ENCODE measurements at regions not wholly inside any gene's neighbourhood (a gene's known extent, or its start where the extent isn't known, plus 50 kb on each side); places are given as distances from the start of the nearest gene placed in this dataset.
"Not testable (repeated sequence)": the region's sequence is repeated elsewhere in the genome, so short reads cannot be mapped to it uniquely, and the experiment has no call there.

DNA sequence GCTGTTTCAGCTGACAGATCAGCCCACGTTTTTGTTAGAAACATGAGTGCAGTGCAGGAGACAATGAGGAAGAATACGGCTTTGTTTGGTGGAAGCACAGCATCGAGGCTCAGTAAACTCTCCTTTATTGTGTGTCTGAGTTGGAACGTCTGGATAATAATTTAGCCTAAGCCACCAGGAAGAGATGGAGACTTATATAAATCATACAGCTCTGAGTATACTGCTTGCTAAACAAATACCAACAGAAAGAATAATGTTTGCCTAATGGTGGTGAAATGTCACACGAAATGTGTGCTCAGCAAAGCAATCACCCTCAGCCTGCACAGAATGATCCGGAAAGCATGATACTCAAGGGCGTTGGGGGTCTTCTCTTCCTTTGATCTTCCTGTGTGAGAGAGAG lies 664.1 kb upstream of the ADARB2 start:
- DNase-seq (ENCODE audit: extremely low read depth in 1 of 2, low read depth in 1 of 2): no peak

DNA sequence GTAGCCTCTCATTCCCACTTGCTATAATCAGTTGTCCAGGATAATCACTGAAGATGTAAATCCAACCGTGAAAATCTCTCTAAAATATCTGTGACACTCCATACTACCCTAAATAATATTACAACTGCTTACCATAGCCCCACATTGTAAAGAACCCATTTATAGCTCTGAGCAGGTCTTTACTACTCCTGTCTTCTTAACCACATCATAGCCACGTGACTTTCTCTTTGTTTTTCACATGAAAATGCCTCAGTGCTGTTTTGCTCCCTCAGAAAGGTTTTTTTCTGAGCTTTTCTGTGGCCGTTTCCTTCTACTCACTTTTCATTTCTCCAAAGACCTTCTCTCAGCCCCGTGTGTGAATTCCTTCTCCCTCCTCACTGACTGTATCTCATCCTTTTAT lies 662.2 kb upstream of the ADARB2 start:
- DNase-seq (ENCODE audit: extremely low read depth in 1 of 2, low read depth in 1 of 2): no peak

DNA sequence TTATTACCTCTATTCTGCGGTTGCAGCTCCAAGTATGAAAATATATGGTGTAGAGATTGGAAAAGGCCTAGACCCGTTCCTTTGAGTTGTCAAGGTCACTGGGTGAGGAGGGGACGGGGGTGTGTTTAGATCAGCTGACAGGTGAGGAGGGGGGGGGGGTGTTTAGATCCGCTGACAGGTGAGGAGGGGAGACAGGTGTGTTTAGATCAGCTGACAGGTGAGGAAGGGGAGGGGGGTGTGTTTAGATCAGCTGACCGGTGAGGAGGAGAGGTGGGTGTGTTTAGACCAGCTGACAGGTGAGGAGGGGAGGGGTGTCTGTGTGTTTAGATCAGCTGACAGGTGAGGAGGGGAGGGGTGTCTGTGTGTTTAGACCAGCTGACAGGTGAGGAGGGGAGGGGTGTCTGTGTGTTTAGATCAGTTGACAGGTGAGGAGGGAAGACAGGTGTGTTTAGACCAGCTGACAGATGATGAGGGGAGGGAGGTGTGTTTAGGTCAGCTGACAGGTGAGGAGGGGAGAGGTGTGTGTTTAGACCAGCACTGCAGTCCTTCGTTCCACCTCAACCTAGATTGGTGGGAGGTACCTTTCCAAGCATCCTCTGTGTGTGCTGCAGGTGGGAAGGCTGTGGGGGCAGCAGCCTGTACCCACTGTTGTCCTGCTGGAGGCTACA lies 655.0 kb upstream of the ADARB2 start:
- no peak for DNase-seq (ENCODE audit: extremely low read depth in 1 of 2, low read depth in 1 of 2)

DNA sequence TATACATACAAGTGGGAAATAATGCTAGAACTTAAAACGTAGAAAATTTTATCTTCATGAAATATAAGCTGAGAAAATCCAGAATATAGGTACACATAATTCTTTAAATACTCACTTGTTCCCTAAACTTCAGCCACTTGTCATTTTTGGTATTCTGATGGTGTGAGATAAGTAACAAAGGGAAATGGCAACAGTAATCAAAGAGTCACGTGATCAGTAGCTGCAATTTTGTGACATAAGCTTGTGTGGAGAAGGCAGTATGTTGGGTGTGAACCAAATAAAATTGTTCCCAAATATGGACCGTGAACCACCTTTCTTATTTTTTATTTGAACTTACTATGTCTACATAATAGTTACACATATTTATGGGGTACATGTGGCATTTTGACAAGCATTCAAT lies 650.3 kb upstream of the ADARB2 start:
- DNase-seq (ENCODE audit: extremely low read depth in 1 of 2, low read depth in 1 of 2): no peak

DNA sequence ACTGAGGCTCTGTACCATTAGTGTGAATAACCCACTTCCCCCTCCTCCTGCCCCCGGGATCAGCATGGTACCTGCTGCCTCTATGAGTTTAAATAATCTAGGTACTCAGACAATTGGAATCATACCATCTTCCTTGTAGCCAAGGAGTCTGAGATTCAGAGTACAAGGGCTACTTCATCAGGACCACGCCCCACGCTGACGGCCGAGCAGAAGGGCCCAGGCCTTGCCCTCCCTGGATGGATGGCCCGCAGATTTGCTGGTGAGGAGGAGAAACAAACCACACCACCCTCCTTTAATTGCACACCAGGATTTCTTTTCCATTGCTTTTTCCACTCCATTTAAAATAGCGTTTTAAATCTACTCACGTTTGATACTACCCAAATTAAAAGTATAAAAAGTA lies 649.9 kb upstream of the ADARB2 start:
- DNase-seq (ENCODE audit: extremely low read depth in 1 of 2, low read depth in 1 of 2): no peak

DNA sequence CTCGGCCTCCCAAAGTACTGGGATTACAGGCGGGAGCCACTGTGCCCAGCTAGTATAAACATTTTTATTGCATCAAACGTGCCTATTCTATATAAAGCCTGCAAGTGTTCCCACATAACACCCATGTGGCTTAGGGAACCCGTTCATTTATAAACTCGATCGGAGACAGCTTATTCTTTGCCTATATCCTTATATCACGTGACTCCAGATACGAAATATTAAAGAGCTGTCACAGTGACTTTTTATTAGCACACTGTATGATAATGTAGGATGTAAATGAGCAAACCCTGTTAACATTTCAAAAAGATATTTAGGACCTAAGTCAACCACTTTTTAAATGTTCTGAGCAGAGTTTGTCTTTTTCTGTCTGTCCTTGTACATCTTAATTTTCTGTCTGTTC lies 642.9 kb upstream of the ADARB2 start:
- DNase-seq (ENCODE audit: extremely low read depth in 1 of 2, low read depth in 1 of 2): no peak

DNA sequence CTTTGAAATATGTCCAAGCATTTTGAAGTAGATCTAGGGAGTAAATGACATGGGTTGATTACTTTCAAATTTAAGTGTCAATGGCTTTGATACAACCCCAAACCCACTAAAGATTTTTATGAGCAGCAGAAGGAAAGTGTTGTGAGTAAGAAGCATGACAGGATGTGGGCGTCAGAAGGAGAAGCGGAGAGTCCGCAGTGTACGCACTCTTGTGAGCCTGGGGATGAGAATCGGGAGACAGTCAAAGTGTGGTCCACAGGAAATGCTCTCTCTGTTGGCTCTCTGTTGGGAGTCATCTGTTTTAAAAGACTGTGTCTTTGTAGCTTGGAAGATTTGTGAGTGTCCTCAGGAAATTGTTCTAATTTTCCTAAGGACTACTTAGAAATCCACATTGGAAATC lies 629.8 kb upstream of the ADARB2 start:
- DNase-seq (ENCODE audit: extremely low read depth in 1 of 2, low read depth in 1 of 2): no peak

DNA sequence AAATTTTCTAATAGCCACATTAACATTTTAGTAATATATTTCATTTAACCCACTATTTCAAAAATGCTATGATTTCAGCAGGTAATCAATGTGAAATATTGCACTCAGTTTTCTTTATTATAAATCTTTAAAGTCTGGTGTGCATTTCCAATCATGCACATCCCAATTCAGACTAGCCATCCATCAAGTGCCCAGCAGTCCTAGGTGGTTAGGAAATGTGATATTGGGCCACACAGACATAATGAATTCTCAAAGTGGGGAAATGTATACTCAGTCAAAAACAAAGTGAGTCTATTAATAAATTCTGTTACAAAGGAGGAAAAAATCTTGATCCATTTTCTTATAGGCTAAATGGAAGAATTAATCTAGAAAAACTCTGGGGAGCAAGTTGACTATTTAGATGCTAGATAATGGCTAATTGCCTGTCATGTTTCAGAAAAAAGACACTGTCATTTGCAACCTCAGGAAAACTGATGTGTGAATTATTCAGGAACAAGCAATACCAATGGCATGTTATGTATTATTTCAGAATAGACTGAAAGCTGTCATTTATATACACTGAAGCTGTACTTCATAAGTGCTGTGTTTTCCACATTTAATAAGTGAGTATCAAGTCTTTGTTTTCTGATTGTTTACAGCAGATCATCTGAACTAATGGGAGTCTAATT lies 629.1 kb upstream of the ADARB2 start:
- DNase-seq (ENCODE audit: extremely low read depth in 1 of 2, low read depth in 1 of 2): no peak

DNA sequence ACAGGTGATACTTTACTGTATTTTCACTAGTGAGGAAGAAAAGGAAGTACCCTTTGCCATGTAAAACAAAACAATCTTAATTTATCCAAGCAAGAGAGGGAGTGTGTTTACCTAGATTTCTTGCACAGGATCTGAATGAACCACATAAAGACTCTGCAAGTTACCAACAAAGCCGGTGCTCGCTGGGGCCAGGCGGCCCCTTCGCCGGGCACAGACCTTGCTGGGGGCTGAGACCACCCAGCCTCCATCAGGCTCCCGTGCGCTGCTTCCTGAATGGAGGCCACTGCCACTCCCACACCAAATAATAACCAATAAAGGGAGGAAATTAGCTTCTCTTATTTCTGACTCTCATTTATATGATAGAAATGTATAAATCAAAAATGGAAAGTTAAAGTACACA lies 625.0 kb upstream of the ADARB2 start:
- no peak for DNase-seq (ENCODE audit: extremely low read depth in 1 of 2, low read depth in 1 of 2)

DNA sequence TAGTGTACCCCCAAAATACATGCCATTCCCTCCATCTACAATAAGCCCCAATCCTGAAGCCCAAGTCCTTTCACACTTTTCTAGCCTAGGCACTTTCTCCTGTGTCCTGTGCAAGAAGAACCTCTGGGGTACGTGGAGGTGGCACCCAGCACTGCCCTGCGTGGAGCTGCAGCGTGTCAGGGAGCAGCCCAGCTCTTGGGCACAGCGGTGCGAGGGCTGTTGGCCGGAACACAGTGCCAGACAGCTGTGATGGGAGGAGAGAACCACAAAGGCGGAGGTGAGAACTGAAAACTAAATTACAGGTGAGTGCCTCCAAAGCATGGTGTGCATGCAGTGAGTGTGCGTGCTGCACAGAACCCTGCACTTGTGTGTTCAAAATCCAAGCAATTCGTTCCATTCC lies 621.3 kb upstream of the ADARB2 start:
- no peak for DNase-seq (ENCODE audit: extremely low read depth in 1 of 2, low read depth in 1 of 2)

DNA sequence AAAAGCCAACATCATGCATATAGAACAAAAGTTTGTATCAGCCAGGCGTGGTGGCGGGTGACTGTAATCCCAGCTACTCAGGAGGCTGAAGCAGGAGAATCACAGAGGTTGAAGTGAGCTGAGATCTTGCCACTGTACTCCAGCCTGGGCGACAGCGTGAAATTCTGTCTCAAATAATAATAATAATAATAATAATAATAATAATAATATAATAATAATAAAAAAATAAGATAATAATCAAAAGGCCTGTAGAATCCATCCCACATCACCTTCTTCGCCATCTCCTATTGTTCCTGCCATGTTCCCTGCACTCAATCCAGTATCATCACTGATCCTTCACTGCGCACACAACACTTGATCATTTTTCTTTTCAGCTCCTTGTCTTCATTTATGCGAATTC lies 619.3 kb upstream of the ADARB2 start:
- DNase-seq (ENCODE audit: extremely low read depth in 1 of 2, low read depth in 1 of 2): no peak

DNA sequence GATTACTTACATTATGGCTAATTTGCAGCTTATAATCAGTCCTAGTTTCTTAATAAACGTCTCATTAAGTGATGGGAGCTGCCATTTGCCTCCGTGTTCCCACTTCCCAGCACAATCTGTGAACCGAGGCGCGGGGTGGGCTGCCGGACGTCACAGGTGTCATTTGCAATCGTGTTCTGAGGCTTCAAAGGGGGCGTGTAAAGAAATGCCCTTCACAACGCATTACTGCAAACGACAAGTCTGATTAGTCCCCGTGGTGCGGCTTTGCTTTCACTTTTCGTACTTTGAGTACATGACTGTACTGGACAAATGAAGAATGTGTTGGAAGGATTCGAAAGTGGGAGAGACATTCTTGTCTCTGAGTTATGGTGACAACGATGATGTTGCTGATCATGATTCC lies 614.2 kb upstream of the ADARB2 start:
- DNase-seq (ENCODE audit: extremely low read depth in 1 of 2, low read depth in 1 of 2): no peak

DNA sequence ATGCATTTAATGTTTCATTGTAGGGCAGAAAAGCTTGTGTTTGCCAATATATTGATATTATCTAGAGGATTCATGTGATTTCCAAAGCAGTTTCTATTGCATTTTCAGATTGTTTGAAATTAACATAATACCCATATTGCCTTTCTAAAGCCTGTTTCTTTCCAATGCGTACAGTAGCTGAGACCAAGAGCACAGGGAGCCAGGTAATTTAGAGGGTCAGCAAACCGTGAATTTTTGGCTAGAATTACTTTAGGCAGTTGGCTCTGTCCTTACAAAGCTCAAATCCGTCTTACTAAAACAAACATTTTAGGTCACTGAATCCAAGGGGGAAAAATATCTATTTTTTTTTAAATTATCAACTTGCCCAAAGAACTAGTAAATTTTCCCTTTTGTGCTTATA lies 604.9 kb upstream of the ADARB2 start:
- DNase-seq (ENCODE audit: extremely low read depth in 1 of 2, low read depth in 1 of 2): no peak

DNA sequence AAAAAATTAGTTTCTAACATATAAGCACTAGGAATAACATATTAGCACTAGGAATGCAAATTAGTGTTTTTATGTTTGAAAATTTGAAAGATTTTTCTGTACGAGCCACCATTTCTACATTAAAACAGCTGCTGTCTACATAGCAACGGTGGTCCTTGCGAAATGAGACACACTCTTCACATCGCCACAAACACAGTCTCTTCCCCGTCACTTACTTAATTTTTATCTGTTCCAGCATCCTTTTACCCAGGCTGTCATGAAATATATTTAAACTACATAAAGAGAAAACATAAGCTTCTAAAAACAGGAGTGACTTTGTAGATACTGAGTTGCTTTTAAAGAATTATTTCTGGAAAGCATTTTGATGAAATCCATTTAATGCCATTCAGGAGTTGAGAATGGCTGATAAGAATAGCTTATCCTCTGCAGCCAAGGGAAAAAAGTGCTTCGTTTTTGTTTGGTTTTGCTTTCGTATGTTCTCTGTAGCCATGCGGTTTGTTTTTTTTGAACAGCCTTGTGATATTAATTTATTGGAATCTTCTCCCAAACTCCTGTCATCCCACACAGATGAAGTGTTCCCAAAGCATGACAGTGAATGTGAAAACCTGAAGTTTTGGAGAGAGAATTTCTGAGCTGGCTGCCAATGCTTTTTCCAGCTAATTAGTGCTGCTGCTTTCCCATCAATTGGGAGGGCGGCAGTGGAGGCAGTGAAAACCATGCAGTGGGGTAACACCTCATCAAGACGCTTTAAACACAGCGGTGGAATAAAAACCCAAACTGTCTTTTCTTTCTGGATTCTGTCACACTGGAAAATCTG lies 603.7 kb upstream of the ADARB2 start:
- no peak for DNase-seq (ENCODE audit: extremely low read depth in 1 of 2, low read depth in 1 of 2)

DNA sequence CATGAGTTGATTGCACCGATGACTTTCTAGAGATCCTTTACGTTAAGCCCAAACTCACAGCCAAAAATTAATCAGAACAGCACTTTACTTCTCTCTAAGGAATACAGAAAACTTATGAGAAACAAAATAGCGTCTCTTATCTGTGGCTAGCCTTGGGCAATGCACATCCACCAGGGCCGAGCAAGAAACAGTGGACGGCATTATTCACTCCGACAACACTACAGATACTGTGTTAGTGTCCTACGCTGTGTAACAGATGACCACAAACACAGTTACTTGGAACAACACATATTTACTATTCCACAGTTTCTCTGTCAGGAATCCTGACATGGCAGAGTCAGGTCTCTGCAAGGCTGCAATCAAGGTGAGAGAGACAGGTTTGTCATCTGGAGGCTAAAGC lies 598.3 kb upstream of the ADARB2 start:
- no peak for DNase-seq (ENCODE audit: extremely low read depth in 1 of 2, low read depth in 1 of 2)

DNA sequence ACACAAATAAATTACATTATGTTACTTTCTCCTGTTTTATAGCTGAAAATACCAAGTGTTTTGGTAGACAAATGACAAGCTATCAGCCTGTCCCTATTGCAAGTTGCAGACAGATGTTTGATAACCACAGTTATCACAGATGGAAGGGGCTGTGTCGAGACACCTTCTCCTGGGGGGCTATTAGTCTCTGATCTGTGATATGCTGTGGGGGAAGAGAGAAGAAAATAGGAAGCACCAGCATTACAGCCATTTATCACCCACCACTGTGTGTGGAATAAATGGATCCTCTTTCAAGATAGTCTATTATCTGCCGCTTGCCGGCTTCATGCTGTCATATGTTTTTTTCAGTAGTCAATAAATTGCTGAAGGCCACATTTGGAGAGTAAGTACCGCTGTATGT lies 597.2 kb upstream of the ADARB2 start:
- no peak for DNase-seq (ENCODE audit: extremely low read depth in 1 of 2, low read depth in 1 of 2)

DNA sequence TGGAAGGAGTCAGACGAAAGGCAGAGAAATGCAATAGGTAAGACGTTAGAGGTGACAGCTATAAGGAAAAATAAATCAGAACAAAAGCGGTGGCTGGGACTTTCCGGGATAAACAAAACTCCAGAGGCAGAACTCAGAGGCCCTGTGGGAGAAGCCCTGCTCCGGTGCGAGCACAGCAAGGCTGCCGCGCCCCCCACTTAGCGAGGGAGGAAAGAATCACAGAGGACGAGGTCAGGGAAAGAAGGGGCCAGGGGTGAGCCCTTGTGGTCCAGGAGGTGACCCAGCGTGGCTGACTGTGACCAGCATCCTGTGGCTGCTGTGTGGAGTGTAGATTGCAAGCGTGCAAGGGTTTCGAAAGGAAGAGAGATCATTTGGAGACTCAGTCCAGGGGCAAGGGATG lies 591.8 kb upstream of the ADARB2 start:
- DNase-seq (ENCODE audit: extremely low read depth in 1 of 2, low read depth in 1 of 2): no peak

DNA sequence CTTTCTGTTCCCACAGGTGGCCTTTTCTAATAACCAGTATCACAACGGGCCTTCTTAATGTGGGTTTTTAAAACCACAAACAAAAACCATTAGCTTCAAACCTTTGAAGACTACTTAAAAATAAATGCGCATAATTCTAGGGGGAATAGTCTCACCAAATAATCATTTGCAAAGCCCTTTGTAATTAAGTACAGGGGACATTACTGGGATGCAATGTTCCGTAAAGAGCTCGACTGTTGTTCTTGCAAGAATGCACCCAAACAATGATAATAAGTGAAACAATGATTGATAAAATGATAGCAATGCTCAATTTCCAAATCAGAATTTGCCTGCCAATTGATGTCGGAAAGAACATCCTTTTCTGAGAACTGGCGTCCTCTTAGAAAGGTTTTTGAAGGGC lies 589.1 kb upstream of the ADARB2 start:
- no peak for DNase-seq (ENCODE audit: extremely low read depth in 1 of 2, low read depth in 1 of 2)

DNA sequence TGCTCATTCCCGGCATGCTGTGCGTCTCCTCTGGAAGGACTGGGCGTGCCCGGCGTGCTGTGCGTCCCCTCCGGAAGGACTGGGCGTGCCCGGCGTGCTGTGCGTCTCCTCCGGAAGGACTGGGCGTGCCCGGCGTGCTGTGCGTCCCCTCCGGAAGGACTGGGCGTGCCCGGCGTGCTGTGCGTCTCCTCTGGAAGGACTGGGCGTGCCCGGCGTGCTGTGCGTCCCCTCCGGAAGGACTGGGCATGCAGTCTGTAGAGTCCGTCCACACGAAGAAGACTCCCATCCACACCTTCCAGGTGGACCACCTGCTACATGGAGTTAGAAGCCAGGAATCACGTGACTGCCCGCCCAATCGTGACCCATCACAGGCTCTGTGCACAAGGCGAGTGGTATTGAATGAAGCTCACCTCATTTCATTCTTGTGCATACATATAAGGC lies 577.7 kb upstream of the ADARB2 start:
- not testable (repeated sequence) for DNase-seq (ENCODE audit: extremely low read depth in 1 of 2, low read depth in 1 of 2)

DNA sequence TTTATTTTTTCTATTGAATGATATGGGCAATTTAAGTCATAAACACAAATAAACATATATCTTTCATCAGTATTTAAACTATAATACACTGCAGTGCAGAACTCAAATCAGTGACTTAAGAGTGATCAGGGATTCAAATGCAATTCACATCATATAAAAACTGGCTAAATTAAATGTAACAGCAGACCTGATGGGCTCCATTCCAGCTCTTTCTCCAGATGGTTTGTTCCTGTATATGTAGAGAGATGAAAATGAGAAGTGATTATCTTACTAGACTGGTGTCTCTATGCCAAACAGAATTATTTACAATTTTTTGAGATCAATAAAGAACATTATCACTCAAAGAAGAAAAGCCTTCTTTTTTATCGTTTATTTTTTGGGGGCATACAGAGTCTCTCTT lies 568.8 kb upstream of the ADARB2 start:
- no peak for DNase-seq (ENCODE audit: extremely low read depth in 1 of 2, low read depth in 1 of 2)

DNA sequence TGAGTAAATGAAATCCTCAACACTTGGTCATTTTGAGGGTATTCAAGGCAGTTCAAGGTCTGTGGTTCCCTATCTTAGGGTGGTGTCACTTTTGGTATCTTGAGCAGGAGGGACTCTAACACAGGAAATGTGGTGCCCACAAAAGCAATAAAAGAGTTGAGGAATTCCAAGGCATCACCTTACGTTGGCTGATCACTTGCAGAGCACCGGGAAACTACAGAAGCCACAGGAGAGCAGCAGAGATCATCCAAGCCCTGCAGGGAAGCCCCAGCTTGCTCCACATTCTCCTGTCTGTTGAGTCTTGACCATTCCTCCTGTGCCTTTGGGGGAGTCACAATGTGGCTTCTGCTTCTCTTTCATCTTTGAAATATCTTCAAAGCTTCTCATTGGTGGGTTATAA lies 565.8 kb upstream of the ADARB2 start:
- DNase-seq (ENCODE audit: extremely low read depth in 1 of 2, low read depth in 1 of 2): no peak

DNA sequence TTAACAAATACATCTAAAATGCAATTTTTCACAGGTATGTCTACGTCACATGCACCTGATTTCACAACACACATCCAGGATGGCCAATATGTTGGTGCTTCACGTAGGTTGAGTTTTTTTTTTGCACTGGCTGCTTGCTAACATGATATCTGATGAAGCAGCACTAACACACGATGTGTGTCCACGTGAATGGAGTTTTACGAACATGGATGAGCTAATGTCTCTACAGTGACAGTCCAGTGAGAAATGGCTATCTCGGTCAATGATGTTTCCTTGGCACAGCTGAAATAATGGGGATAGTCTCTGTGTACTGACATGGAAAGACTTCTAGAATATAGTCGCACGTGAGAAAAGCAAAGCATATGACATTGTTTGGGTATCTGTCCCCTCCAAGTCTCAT lies 563.9 kb upstream of the ADARB2 start:
- no peak for DNase-seq (ENCODE audit: extremely low read depth in 1 of 2, low read depth in 1 of 2)

Data from activated CD8-positive, alpha-beta memory T cell treated with anti-CD3 and anti-CD28 coated beads for 1 hour (primary cell).